Stimulated activated CD4-positive, alpha-beta T cell treated with anti-CD3 and anti-CD28 coated beads, Interleukin-15, amount 100 ng/mL, for 1 hour (primary cell): ENCODE measurements at regions not wholly inside any gene's neighbourhood (a gene's known extent, or its start where the extent isn't known, plus 50 kb on each side); places are given as distances from the start of the nearest gene placed in this dataset.
"Not testable (repeated sequence)": the region's sequence is repeated elsewhere in the genome, so short reads cannot be mapped to it uniquely, and the experiment has no call there.

Experiments used
- DNase-seq, 2 donors: peaks; one replicate each; pipeline ENCODE4 v3.0.0-alpha.2; 2020; ENCODE audit warnings: low read depth in 1 of 2, low spot score in 1 of 2

GRCh38 chr2:147037048-147037447, 807.8 kb upstream of the ACVR2A start:
- no peak for DNase-seq

DNA sequence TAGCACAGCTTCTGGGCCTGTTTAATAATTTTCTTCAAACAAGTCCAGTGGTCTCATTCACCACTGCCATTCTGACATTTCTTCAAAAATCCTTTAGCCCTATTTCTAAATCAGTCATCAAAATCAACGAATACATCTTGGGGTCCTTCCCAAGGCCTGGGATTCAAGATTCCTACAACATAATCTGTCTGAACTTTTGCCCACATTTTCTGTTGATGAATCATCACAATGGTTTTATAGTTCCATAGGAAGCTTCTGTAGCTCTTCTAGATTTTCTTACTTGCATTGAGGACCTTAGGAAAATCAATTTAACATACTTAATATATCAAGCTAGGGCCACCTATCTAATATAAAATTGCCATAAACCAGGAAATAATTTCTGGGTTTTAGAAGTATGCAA, 811.8 kb upstream of the ACVR2A start:
- DNase-seq, result no peak

DNA sequence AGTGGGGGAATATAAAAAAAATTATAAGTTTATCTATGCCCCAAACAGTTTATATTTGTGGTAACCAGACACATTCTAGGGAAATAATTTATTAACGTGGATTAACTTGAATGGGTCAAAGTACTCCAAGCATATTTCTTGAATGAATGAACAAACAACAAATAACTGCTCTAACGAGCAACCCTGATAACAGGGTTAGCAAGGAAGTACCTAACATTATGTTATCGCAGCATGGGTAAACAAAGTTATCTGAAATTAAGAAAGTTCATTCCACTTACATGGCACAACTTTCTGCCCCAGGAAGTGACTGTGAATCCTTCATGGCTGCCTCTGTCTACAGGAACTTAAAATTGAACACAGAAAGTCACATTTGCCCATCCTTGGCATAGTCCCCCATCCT, 812.9 kb upstream of the ACVR2A start:
- DNase-seq, result no peak

- no peak for DNase-seq
These were observed 813.7 kb upstream of the ACVR2A start for GRCh38 chr2:147030966-147031720.

GRCh38 chr2:147027436-147027835, 817.4 kb upstream of the ACVR2A start:
- no peak for DNase-seq

DNA sequence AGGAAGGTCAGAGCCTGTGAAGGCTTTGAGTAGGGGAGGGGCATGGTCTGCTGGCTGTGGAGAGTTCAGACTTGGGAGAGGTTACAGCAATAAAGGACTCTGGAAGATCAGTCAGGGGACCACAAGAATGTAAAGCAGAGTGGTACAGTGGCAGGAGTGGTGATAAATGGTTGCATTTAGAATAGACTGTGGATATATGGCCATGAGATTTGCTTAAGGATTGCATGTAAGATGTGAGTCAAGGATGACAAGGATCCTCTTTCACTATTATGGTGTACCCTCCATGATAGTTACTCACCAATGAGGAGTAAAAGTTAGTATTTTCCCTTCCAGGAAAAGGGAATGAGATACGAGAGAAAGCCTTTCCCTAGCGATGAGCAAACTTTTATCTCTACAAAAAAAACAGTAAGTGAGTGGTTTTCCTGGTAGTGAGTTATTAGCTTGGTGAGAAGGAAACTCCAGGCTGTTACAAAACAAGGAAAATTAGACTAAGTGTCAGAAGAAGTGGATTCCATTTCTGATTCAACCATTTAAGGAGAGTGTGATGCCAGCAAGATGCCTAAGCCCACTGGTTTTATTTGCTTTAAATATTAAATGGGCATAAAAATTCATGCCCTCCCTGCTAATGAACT, 818.0 kb upstream of the ACVR2A start:
- no peak for DNase-seq

- no peak for DNase-seq
These were observed 818.9 kb upstream of the ACVR2A start for GRCh38 chr2:147025646-147026585.

- DNase-seq, result no peak
These were observed 825.5 kb upstream of the ACVR2A start for GRCh38 chr2:147019311-147019710.

DNA sequence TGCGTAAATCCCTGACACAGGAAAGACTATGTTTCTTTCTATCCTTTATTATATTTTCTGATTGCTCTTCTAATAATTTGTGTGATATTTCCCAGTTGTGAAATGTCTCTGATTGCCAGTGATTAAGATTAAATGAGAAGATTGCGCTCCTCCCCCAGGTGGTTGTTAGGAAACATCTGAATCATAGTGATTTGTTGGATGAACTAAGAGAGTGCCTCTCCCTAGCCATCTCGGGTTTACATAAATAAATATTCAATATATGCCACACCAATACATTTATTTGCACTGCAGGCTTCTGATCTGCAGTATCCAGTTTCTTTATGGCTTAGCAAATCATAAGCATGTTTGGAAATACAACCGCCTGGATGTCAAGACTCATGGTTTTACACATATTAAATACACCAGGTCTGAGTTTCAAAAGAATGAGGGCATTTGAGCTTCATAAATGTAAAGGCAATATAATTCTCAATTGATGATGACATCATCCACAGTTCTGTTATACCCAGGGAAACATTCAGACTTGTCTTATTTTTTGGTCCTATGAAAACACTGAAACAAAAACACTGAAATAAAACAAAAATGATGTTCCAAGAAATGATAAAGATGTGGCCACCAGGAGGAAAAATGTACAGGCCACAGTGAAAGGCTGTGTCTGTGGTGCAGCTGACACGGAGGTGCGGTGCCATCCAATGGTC, 826.7 kb upstream of the ACVR2A start:
- no peak for DNase-seq

GRCh38 chr2:147016181-147016580, 828.6 kb upstream of the ACVR2A start:
- DNase-seq, result no peak

GRCh38 chr2:147015591-147015990, 829.2 kb upstream of the ACVR2A start:
- no peak for DNase-seq

DNA sequence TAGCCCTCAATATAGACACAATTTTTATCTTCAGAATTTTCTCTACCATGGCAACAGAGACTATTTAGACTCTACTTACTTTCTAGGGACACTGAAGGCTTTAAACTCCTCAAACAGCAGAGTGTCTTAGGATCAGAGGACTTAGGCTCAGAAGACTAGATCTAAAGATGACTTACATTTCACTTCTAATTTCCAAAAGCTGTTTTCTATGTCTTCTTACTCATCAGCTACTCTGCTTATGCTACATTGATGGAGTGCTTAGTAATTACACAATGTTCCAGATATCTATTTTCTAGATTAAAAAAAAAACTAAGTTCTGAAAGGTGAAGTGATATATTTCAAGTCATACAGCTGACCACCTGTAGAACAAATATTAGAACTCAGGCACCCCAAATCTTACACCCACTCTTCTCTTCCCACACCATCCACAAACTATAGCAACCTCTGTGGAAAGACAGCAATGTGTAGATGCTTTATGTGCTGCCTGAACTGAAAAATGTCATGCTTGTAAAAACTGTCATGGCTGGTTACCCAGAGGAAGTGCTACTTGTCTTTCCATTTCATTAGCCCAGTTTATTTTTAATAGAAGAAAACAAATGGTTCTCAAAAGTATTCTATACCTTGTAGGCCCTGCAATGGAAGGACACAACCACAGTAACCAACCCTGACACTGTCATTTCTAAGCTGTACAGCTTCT, 831.0 kb upstream of the ACVR2A start:
- DNase-seq, result no peak

- DNase-seq, result no peak
These were observed 836.3 kb upstream of the ACVR2A start for GRCh38 chr2:147008481-147008880.

DNA sequence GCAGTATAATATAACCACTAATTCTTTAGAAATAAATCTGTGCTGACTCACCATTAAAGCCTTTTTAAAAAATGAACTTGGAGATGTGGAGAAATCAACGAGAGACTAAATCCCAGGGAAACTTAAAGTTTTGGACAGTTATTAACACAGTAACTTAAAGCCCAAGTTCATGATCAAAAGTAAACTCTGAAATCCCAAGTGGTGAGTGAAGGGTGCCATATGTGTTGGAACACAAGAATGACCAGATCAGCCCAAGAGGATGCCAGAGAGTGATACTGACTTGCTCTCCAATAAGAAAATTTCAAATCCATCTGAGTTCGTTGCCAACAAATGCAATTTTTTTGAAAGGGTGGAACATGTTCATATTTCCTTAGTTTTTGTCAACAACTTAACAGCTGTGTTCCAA, 838.1 kb upstream of the ACVR2A start:
- DNase-seq, result no peak

GRCh38 chr2:147003081-147003480, 841.7 kb upstream of the ACVR2A start:
- DNase-seq, result no peak

GRCh38 chr2:147002256-147002655, 842.6 kb upstream of the ACVR2A start:
- no peak for DNase-seq

DNA sequence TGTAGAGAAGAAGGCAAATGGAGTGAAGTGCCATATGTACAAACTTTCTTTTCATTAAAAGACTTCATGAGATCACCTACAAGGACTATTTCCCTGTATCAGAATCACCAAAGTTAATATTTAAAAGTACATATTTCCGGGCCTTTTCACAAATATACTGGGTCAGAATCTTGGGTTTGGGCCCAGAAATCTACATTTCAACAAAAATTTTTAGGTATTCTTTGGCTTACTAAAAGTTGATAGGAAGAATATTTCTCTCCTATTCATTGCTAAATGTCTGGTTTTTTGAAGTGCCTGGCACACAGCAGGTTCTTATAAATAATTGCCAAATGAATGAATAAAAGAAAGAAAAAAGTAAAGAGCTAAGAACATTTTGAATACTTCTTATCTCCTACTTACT, 843.8 kb upstream of the ACVR2A start:
- no peak for DNase-seq

GRCh38 chr2:147000151-147000550, 844.7 kb upstream of the ACVR2A start:
- not testable (repeated sequence) for DNase-seq

- DNase-seq, result no peak
These were observed 846.9 kb upstream of the ACVR2A start for GRCh38 chr2:146997945-146998344.

GRCh38 chr2:146997488-146997887, 847.3 kb upstream of the ACVR2A start:
- DNase-seq, result no peak

- DNase-seq, result no peak
These were observed 850.6 kb upstream of the ACVR2A start for GRCh38 chr2:146994246-146994645.
